MV-4-11 (cell line): ENCODE measurements at regions not wholly inside any gene's neighbourhood (a gene's known extent, or its start where the extent isn't known, plus 50 kb on each side); places are given as distances from the start of the nearest gene placed in this dataset.

Experiments
- DNase-seq: peaks from one replicate; lab custom pipeline; 2025; lab: John Stamatoyannopoulos, UW

GRCh38 chr16:49023050-49023449 lies 258.6 kb downstream of the CBLN1 start:
- no peak for DNase-seq

GRCh38 chr16:49022351-49022963 lies 259.2 kb downstream of the CBLN1 start:
- no peak for DNase-seq

- DNase-seq: no peak
Measured at GRCh38 chr16:49021136-49021535, 260.5 kb downstream of the CBLN1 start.

DNA sequence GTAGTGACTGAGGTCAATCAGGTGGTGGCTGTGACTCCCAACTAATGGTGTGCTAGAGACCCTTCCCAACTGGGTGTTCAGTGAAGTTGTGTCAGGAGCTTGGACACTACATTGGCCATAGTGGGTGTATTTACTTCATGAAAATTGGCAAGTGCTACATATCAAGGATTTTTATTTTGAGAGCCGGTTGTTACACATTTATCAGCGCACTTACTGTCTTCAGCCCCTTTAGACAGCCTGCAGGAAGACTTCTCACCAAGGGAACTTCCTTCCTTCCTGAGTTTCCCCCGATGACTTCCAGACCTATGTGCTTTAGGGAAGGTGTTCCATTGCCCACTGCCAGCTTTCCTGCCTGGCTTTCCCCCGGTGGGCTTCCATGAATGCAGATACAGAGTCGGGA lies 261.2 kb downstream of the CBLN1 start:
- no peak for DNase-seq

DNA sequence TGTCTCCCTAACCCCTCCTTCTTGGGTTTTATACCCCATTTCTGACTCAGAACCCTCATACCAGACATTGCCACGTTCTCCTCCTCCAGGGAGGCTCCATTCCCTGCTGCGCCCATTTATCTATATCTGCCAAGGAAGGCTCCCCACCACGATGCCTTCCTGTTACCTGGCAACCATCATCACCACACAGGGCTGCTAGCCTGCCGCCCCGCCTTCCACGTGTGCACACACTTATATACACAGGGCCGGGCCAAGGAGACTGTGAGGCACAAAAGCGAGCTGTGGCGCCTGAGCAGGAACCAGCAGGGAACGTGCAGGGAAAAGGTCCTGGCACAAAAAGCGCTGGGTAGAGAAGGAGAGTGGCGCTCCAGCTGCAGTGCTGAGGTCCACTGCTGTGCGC lies 261.8 kb downstream of the CBLN1 start:
- DNase-seq: no peak

DNA sequence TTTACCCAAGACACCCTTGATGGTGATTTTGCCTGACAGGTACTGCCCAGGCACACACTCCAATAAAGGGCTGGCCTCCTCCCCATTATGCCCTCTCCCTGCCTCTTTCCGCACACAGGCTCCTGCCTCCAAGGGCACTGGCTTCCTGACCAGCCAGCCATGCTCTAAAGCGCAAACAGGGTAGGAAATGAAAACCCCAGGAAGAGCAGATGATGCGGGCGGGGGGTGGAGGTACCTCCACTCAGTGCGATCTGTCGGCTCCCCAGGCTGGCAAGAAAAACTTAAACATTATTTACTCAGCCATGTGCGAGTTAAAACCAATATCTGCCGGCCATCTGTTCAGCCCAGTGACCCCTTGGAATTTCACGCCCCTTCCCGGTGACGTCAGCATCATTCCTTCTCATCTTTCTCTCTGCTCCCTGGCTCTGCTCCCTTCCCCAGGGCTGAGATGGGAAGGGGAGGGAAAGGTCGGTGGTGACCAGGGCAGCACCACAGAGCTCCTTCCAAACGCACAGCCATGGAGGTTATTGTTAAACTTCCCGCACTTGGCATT lies 262.5 kb downstream of the CBLN1 start:
- no peak for DNase-seq

- DNase-seq: no peak
Measured at GRCh38 chr16:49018259-49018931, 263.2 kb downstream of the CBLN1 start.

DNA sequence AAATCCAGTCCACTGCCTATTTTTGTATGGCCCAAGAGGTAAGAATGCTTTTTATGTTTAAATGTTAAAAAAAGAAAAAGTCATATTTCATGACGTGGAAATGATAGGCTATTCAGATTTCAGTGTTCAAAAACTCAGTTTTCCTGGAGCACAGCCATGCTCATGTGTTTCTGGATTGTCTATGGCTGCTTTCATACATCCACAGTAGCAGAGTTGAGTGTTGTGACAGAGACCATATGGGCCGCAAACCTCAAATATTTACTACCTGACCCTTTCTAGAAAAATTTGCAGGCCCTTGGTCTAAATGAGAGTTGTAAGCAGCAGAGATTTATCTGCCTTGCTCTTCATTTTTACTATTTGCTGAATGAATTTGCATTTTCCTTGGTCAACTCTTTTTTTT lies 264.1 kb downstream of the CBLN1 start:
- no peak for DNase-seq

DNA sequence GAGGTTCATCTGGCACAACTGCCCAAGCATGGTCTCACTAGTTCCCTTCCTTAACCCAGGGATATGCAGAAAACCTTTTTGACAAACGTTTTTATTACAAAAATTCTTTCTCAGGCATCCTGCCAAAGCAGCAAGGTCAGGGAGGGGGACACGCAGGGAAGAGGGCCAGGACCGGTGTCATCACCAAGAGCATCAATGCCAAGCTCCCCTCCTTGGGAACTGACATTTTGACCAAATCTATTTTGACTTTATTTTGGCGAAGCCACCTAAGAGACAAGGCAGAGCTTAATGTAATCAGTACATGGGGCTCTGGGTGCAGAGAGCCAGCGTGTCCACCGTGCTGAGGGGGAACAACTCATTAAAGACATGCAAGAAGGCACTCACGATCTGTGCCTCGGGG lies 265.2 kb downstream of the CBLN1 start:
- no peak for DNase-seq

DNA sequence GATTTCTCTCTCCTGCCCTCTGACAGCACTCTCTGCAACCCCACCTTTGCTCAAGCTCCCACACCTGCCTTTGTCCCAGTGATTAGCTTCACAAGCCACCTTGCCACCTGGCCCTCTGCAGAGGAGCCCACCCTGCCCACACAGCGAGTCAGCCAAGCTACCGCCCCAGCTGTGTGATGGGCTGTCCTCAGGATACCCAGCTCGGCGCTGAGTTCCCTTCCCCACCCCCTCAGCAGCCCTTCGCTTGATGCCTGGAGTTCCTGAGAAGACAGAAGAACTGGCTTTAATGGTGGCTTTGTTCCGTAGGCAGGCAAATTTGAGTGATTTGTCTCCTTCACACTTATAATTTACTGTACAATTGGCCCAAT lies 266.4 kb downstream of the CBLN1 start:
- DNase-seq: no peak

DNA sequence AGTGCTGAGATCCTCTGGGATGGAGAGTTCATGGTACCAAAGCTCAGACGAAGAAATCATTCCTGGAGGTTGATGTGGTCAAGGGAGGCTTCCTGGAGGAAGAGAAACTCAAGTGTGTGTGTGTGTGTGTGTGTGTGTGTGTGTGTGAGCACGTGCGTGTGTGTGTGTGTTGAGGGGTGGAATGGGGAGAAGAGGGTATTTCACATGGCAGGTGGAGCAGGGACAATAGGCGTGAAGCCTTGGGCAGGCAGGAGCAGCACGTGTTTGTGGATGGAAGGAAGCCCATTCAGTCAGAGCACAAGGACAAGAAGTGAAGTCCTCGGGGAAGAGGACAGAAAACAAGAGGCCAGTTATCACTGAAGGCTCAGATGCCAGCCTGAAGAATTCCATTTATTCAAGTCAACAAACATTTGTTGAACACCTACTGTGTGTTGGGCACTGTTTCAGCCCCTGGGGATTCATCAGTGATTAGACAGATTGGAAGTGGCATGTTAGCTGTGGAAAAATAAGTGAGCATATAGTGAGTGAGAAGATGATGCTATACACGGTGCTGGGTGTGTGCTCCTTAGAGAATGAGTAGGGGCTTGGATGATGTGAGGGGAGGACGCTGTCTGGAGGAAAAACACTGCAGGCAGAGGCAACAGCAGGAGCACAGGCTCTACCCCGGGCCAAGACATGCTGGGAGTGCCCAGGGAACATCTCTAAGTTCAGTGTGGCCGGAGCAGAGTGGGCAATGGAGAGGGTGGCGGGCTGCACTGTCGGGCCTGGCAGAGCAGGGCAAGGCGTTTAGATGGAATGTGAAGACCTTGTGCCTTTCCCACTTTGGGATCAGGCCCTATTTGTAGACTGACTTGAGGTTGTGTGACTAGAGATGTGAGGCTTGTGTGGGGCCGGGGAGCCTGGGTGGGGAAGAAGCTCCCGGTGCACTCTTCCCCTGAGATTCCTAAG lies 267.1 kb downstream of the CBLN1 start:
- DNase-seq: no peak

GRCh38 chr16:49013727-49014080 lies 267.9 kb downstream of the CBLN1 start:
- no peak for DNase-seq

- no peak for DNase-seq
Measured at GRCh38 chr16:49012961-49013726, 268.5 kb downstream of the CBLN1 start.

DNA sequence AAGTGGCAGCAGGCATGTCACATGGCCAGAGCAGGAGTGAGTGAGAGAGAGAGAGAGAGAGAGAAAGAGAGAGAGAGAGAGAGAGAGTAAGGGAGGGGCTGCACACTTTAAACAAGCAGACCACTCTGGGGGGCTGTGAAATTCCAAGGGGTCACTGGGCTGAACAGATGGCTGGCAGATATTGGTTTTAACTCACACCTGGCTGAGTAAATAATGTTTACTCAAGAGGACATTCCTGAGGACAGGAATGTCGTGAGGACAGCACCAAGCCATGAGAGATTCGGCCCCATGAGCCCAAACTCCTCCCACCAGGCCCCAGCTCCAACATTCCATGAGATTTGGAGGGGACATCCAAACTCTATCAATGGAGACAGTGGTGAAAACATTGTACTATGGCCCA lies 269.7 kb downstream of the CBLN1 start:
- no peak for DNase-seq

- DNase-seq: no peak
Measured at GRCh38 chr16:49010879-49011278, 270.8 kb downstream of the CBLN1 start.

GRCh38 chr16:49010396-49010795 lies 271.2 kb downstream of the CBLN1 start:
- no peak for DNase-seq

DNA sequence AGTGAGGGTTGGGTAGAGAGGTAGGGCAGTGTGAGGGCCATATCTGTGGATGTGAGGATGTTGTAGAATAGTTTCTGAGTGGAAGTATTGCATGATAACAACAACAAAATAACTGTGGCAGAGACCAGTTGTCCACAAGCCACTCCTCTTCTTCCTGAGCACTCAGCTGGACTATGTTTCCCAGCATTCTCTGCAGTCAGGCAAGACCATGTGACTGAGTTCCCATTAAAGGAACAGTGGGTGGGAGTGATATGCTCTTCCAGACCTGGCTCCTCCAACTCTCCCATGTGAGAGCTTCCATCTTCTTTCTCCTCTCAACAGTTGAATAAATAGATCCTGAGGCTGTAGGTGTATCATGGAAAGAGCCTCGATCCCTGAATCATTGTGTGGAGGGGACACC lies 272.4 kb downstream of the CBLN1 start:
- no peak for DNase-seq

DNA sequence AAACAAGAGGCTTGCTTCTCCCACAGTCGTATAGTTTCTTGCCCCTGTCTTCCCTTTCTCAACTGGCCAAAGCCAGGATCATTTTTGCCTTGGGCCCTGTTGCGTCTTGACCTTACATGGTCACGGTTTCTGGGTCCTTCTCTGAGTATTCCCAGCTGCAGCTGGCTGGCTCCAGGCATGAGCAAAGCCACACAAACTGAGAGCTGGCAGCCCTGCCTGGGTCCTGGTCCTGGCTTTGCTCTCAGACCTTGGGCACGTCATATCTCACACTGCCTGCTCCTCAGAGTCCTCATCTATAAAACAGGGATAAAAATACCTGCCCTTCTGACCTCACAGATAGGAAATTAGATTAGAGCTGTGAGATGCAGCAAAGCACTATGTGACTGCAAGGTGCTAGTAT lies 277.6 kb downstream of the CBLN1 start:
- no peak for DNase-seq

GRCh38 chr16:49003022-49003421 lies 278.6 kb downstream of the CBLN1 start:
- DNase-seq: no peak

DNA sequence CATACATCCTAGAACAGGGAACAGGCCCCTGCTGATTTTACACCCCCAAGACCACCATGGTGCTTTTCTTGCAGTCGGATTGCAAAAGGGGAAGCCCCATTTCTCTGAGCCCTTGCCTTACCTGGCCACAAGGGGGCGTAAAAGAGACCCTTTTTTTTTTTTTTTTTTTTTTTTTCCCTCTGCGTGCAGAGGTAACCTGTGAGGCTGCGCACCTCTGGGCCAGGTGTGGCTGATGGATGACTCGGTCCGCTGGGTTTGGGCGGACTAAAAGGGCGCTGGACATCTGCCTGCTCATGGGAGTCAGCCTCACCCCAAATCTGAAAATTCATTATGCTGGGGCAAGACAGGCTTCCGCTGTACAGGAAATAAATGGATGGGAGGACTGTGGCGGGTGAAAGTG lies 281.0 kb downstream of the CBLN1 start:
- DNase-seq: no peak

DNA sequence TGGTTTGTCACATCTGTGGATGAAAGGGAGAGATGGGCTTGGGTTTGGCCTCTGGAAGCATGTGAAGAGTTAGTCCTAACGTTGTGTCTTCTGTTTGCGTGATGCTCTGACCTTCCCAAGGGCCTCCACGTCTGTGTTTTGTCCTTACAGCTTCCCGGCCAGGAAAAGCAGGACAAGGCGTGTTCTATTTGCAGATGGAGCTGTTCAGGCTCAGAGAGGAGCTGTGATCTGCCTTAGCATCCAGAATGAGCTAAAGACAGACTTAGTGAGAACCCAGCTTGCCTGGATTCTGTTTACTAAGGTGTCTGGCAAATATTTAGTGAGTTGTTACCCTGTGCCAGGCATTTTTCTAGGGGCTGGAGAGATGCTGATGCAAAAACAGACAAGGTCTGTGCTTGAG lies 282.1 kb downstream of the CBLN1 start:
- DNase-seq: no peak

DNA sequence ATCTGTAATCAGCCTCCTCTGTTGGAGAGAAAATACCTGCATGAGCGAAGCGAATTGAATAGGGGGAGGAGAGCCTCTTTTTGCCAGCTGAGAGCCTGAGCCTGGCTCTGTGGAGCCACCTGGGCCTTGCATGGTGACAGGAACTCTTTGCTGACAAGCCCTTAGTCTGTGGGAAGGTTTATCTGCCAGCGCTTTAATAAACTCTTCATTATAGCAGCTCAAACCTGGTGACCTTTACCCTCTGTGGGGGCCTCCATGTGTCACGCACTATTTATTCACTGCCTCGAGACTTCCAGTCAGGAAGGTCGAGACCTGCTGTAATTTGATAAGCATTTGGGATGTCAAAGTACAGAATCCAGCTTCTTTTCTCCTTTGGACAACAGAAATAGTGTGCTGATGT lies 282.6 kb downstream of the CBLN1 start:
- DNase-seq: no peak
